HG02852 (cell line): ENCODE measurements at regions not wholly inside any gene's neighbourhood (a gene's known extent, or its start where the extent isn't known, plus 50 kb on each side); places are given as distances from the start of the nearest gene placed in this dataset.

Experiments used
- ATAC-seq: cut with Tn5 transposase; IDR thresholded peaks from one replicate; pipeline ENCODE4 v1.9.1; 2021; ENCODE audit warnings: mild to moderate bottlenecking, moderate library complexity; ENCODE audit not compliant: unreplicated experiment

DNA sequence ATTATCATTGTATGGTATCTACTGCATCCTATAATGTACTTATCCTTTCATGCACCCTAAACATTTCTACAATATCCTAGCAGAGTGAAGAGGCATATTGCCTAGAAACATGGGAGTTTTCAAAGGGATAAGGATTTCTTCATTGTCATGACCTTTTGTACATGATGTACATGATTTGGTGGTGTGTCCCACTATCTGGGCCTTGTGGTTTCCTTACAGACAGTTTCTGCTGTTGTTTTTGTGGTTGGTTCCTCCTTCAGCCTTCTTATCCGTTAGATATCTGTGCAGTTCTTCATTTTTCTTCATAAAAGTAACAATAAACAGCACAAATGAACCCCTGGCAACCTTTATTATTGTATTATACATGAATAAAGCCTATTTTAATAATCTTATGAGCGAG is 70.4 kb upstream of the BACH1 start:
- ATAC-seq, result no peak

DNA sequence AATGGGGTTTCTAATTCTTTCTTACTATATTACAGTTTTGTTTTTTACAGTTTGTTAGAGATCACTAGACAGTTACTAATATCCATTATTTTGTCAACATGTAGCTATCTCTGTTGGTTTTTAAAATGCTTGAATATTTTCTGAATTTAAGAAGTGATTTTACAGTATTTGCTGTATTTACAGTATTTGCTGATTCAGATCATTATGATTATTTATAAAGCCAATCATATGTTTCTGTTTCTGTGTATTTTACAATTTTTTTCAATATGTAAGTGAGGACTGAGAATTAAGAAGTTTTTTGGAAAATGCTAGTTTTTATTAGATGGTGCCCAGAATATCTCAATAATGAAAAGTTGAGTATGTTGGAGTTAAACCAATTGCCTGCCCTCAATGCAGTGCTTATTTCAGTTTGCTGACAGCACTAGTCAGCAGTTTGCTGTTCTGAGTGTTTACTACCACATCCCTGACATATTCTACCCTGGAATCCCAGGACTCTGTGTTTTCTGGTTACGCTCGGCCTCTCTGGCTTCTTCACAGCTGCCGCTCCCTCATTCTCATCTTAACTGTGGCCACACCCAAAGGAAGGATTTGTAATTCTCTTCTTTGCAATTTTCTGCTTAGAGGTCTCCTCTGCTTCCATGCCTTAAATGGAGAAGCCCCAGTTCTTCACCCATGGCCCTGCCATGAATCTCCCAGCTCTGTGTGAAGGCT is 68.0 kb upstream of the BACH1 start:
- ATAC-seq, result no peak

DNA sequence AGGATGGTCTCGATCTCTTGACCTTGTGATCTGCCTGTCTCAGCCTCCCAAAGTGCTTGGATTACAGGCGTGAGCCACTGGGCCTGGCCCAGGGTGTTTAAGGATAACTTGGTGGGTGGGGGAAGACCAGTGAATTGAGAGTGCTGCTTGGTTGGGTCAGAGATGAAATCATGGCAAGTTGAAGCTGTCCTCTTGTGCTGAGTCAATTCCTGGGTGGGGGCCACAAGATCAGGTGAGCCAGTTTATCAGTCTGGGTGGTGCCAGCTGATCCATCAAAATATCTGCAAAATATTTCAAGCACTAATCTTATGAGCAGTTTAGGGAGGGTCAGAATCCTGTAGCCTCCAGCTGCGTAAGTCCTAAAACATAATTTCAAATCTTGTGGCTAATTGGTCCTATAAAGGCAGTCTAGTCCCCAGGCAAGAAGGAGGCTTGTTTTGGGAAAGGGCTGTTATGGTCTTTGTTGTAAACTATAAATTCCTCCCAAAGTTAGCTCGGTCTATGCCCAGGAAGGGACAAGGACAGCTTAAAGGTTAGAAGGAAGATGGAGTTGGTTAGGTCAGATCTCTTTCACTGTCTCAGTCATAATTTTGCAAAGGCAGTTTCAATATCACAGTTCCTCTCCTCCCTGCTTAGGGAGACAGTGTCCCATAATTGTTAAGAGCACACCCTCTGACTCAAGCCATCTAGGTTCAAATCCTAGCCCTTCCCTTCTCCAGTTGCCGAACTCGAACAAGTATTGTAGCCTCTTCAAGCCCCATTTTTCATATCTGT is 66.8 kb upstream of the BACH1 start:
- no peak for ATAC-seq

DNA sequence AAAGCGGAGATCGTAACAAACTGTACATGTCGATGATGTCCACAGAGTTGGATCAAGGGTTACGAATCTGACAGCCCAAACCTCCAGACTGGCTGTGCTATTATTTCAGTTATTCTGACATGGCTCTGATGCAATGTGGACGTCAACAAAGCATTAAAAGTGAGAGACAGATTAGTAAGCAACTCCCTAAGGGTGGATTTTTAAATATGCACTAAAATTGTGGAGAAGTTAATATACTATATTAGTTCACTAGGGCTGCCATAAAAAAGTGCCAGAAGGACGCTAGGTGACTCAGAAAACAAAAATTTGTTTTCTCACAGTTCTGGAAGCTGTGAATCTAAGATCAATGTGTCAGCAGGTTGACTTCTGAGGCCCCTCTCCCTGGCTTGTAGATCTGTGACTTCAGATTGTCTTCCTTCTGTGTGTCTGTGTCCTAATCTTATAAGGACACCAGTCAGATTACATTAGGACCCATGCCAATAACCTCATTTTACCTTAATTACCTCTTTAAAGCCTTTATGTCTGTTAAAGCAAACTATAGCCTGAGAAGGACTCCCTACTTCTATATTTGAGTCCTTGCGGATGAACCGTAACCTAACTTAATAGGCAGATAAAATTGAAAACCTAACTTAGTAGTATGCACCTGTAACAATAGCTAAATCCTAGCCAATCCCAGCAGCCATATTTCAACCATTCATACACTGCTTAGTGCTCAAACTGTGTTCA is 66.0 kb upstream of the BACH1 start:
- no peak for ATAC-seq

- peak; percentile 7 for ATAC-seq
Observed at GRCh38 chr21:29233256-29233546, 65.5 kb upstream of the BACH1 start.

DNA sequence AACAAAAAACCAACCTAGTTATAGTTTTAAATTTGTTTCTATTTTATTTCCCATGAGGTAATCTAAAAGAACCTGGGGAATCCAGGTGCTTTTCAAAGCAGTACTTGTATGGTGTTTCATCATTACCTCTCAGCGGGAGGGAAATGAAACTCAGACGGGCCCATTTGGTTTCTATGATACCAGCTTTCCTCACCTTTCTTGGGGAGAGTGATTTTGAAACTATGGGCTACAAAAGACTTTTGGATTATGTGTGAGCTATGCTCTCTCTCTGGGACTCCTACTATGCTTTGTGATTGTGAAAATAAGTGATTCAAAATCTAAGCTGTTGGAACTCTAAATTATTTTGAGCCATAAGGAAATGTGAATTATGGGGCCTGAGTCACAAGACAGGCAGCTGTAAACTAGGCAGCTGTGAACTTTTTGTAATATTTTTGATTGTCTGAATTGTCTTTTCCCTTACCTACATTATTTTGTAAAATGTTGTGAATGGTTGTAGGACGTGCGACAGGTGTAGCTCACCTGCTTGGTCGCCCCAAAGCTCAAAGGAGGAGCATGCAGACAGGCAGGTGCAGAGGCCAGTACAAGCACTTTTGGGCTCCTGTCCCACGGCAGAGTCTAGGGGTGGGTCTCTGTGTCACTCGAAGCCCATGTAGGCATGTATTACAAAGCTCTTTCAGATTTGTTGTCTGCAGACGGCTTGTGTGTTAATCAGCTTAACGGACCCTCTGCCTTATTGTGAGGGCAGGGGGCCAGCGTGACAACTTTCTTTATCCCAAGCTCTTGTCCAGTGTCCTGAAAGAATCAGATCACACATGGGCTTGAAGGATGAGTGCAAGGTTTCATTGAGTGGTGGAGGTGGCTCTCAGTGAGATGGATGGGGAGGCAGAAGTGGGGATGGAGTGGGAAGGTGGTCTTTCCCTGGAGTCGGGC is 64.8 kb upstream of the BACH1 start:
- ATAC-seq, result peak; percentile 58

DNA sequence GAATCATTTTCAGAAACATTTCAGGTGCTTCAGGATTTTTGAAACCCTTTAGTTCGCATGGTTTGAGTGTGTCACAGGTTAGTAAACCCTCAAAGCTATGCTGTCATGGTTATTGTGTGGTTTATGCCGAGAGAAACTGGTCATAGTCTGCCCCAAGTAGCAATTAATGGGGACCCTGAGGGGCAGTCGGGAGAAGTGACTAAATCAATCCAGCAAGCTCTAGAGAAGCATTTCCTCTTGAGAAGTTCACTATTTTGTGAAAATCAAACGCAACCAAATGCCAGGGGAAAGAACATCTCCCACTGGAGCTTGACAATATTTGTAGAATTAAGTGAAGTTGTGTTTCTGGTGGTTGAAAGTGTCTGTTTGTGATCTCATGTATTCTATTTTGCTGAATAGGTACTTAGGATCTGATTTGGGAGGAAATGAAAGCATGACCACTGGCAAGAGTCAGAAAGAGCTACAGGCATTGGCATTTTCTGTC is 63.0 kb upstream of the BACH1 start:
- peak; percentile 42 for ATAC-seq

DNA sequence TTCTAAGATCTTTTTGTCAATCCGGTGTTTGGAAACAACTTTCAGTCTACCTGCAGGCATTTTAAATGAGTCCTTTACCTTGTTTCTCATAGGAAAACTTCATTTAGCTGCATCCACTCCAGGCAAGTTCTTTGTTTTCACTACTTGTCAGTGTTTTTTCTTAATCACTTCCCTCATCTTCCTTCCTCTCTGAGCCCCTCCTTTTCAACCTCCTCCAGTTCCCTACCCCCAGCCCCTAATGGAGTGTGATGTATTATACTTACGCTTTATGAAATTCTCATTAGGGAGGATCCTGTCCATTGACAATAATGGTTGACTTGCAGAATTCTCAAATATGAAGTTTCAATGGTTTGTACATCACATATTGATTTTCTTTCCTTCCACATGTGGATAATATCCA is 62.5 kb upstream of the BACH1 start:
- ATAC-seq, result no peak

DNA sequence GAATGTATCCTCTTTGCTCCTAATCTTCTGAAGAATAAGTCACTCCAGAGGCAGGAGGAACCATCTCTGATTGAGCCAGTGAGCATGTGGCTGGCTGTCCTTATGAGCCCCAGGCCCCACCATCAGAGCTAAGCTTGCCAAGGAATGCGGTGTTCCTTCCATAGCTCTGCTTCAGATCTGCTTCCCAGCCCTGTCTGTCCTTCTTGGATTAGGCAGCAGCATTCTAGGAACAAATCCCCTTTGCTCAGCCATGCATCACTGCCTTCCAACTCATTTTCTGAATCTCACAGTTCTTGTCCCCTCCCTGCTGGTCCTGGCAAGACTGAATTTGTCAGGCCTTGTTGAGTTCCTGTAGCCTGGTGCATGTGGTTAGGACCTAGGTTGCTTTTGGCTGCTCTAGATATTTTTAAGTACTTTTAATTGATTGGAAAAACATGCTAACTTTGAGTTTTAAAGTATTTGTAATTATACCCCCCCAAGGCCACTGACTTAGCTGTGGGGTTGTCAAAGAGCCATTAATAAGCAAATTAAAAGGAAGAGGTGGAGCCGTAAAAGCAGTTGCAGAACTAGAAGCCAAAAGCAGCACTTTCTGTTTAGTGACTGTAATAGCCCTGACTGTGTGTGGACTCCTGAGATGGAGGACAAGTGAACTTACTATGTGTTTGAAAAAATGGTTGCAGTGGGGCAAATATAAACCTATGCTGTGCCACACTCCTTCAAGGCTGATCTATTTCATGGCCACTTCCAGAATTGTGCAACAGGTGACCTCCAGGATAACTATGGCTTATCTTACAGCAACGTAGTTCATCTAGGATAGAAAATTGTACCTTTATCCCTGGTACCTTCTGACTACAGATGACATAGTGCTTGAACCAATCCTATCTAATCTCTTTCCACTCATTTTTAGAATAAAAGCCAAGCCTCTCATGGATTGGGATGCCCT is 61.3 kb upstream of the BACH1 start:
- no peak for ATAC-seq

DNA sequence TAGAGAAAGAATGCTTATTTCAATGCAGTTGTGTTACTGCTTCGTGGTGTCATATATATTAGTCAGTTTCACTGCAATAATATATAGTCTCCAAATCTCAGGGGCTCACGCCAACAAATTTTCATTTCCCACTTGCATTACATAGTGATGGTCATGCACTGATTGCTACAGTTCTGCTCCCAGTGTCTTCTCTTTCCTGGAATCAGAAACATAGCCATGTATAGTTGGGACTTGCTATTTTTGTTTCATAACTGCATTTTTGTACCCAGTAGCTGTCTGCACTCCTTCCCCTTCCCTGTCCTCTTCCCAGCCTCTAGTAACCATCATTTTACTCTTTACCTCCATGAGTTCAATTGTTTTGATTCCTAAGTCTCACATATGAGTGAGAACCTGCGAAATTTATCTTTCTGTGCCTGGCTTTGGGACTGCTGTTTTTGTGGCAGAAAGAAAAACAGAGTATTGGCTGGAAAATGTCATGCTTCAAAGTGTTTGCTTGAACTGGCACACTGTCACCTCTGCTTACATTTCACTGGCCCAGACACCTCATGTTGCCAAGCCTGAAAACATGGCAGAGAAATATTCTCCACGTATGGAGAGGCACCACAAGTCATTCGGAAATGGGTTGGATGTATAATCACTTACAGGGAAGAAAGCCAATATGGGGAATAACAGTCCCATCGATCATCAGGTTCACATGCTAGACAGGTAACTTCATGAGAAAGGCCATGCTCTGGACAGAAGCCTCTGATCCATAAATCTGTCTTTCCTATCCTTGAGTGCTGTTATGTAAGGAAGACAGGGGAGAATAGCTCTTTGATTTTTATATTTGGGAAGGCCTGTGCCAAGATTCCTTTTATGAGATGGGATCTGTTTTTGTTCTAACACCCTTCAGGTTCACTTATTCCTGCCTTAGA is 60.4 kb upstream of the BACH1 start:
- no peak for ATAC-seq

DNA sequence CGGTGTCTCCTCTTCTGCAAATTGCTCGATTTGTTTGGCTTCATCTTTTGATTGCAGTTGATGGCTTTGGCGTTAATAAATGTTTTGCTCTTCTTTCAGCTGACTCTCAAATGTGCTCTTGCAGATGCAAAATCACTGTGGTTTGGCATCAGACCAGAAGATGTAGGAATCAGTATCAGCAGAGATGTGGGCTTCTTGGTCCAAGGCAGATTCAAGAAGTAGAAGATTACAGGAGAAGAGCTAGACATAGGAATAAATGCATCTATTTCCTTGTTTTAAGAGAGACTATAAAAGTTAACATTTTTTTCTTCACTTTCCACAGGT is 59.8 kb upstream of the BACH1 start:
- ATAC-seq, result no peak

DNA sequence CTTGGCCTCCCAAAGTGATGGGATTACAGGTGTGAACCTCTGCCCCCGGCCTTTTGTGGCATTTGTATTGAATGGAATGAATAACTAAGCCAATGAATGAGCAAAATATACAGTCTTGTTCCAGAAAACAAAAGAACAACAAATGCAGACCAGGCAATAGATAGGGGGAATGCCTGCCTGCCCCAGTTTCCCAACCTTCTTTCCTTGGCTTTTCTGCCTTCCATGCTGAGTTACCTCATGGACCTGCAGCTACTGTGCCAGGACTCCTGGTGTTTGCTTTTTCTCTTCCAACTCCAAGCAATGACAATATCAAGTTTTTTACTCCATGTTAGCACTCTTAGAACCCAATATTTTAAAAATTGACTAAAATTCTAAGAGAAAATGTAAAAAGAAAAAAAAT is 58.6 kb upstream of the BACH1 start:
- ATAC-seq, result no peak

DNA sequence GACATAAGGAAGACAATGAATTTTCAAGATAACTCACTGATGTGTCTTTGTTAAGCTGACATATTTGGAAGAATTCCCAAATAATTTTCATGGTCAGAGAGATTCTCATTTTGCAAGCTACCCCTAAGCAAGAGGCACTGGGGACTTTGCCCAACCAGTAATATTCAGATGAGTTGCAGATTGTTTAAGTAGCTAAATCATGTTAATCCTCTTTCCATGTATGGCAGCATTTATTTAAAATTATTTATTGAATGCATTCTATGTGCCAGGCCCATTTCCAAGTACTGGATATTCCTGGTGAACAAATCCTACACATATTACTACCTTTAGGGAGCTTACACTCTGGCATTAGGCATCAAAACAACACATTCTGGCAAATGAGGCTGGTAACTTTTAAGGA is 56.5 kb upstream of the BACH1 start:
- no peak for ATAC-seq

DNA sequence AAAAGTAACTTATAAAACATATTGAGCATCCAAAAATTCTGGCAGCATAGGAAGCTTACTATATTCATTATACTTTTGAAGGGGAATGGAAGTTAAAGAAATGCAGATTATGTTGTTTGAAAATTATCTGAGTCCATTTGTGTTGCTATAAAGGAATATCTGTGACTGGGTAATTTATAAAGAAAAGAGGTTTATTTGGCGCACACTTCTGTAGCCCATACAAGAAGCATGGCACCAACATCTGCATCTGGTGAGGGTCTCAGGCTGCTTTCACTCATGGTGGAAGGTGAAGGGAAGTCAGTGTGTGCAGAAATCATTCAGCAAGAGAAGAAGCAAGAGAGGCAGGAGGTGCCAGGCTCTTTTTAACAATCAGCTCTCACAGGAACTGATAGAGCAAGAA is 55.5 kb upstream of the BACH1 start:
- no peak for ATAC-seq

DNA sequence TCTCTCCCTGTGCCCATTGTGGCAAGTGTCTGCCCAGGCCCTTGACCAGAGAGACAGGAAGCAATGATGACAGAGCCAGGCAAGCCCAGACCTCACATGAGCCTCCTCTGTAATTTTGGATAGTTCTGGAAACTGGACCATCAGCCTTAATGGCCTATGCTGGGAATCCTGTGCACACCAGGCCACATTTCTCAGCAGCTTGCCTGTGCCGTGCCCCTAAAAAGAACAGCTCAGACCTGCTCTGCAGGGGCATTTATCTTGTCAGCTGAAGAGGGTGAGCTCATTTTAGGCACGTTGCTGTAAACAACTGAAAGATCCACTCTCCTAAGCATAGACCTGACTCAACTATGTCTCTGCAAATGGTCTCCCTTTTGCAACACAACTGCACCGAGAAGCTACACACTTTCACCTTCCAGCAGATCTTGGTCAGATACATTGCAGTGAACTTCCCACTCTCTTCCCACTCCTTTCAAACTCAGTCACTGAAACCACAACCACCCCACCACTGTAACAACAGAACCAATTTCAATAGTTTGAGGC is 53.5 kb upstream of the BACH1 start:
- peak; percentile 89 for ATAC-seq

DNA sequence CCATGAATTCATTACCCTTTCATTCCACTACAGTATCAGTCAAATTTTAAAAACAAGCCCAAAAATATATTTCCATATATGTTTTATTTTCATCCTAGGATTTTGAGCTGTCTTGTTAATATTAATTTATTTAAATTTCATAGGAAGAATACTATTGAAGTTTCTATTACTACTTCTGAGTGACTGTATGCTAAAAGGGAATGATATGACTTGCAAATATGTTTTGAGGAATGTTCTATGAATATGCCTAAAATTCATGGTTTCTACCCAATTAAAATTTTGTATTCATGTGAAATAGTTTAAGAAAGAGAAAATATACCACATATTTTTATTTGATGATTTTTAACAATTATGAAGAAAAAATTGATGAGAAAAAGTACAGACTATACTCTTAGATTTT is 52.9 kb upstream of the BACH1 start:
- no peak for ATAC-seq

DNA sequence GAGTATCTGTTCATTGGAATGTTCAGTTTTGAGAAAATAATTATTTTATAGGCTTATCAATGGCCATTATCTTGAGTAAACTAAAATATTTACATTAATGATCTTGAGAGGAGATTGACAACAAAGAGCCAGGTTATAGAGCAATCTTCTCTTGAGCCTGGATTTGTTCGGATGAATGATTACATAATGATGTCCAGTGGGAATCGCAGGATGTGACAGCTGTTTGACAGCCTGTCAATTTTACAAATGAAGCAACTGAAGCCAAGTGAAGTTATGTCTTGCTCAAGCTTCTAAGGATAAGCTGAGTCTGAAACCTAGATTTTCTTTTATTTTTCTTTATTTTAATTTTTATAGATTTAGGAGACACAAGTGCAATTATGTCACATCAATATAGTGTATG is 52.1 kb upstream of the BACH1 start:
- no peak for ATAC-seq

DNA sequence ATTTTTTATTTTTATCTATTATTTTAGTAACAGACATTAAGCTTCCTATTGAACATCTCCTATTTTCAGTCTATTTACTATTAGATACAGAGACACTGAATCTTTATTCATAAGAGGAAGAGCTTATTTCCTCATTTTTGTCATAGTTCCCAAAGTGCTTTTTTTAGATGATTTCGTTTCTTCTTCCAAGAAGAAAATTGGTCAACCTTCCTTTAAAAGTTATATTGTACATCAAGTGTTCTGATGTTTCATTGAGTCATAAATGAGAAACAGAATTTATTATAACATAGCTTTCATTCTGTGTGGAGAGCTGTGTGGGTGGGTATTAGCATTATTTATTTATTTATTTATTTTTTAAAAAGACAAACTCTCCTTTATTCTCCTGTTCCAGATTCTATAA is 50.6 kb upstream of the BACH1 start:
- ATAC-seq, result no peak
